ENCODE measurements at regions not wholly inside any gene's neighbourhood (a gene's known extent, or its start where the extent isn't known, plus 50 kb on each side); places are given as distances from the start of the nearest gene placed in this dataset.

DNA sequence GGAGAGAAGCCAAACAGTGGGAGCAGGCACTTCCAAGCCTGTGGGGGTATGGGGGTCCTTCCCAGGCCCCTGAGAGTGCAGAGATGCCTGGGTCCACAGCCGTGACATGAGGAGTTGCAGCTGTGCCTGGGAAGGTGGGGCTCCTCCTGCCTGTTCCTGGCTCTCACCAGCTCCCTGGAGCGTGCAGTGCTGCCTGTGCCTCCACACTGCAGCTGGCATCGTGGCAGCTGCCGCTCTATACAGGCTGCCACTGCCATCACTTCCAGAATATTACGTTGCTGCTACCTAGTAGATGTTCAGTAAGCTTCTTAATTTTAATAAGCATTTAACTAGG is 223.7 kb downstream of the KCNC2 start:
- ChIA-PET CTCF (no interaction called here), POLR2A (no interaction called here)
- intact Hi-C loops (cut with micrococcal nuclease) = no loop called here
- ATAC-seq (ENCODE audit: low read depth) = no peak
- Mint-ChIP-seq H3K4me1 (no peaks in the 10 kb centered on the region), H3K36me3 (ENCODE audit: low read depth) (no peaks in the 10 kb centered on the region), H3K27ac (no peak overlapping the region), H3K27me3 (no peaks in the 10 kb centered on the region), H3K9me3 (no peaks in the 10 kb centered on the region), H3K4me3 (no peak overlapping the region)
- TF ChIP-seq, protein P1, sequence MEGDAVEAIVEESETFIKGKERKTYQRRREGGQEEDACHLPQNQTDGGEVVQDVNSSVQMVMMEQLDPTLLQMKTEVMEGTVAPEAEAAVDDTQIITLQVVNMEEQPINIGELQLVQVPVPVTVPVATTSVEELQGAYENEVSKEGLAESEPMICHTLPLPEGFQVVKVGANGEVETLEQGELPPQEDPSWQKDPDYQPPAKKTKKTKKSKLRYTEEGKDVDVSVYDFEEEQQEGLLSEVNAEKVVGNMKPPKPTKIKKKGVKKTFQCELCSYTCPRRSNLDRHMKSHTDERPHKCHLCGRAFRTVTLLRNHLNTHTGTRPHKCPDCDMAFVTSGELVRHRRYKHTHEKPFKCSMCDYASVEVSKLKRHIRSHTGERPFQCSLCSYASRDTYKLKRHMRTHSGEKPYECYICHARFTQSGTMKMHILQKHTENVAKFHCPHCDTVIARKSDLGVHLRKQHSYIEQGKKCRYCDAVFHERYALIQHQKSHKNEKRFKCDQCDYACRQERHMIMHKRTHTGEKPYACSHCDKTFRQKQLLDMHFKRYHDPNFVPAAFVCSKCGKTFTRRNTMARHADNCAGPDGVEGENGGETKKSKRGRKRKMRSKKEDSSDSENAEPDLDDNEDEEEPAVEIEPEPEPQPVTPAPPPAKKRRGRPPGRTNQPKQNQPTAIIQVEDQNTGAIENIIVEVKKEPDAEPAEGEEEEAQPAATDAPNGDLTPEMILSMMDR (IDR thresholded peaks at IDR 0.05) = no peak
- no peak for DNase-seq

DNA sequence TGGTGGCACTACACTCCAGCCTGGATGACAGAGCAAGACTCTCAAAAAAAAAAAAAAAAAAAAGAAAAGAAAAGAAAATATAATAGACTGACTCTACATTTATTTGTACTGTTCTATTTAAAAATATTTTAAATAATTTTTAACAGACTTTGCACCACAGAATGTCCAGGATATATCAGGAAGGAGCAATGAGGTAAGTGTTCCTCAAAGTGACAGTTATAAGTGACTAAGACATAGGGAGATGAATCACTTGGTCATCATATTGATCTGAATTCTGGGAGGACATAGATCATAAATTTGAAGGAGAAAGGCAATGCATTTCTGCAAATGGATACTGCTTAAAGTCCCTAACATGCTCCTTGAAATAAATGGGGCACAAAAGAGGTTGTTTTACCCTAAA is 221.5 kb downstream of the KCNC2 start:
- TF ChIP-seq, protein P1 (IDR thresholded peaks at IDR 0.05) = no peak
- ChIA-PET CTCF (no interaction called here), POLR2A (no interaction called here)
- H3K27ac Mint-ChIP-seq = no peak overlapping the region
- intact Hi-C loops (cut with micrococcal nuclease) = no loop called here
- H3K4me3 Mint-ChIP-seq = no peak overlapping the region
- H3K27me3 Mint-ChIP-seq = no peaks in the 10 kb centered on the region
- ATAC-seq (ENCODE audit: low read depth) (no peak), DNase-seq (no peak)
- no peaks in the 10 kb centered on the region for H3K4me1 Mint-ChIP-seq
- H3K9me3 Mint-ChIP-seq = no peaks in the 10 kb centered on the region
- H3K36me3 Mint-ChIP-seq (ENCODE audit: low read depth) = no peaks in the 10 kb centered on the region

All from activated B cell treated with CpG ODN at 0.5 μM for 24 hours (primary cell).